ENCODE measurements at regions not wholly inside any gene's neighbourhood (a gene's known extent, or its start where the extent isn't known, plus 50 kb on each side); places are given as distances from the start of the nearest gene placed in this dataset.
A peak's percentile ranks its signal among the peaks of the same experiment; 100 is the strongest.
"Not testable (repeated sequence)": the region's sequence is repeated elsewhere in the genome, so short reads cannot be mapped to it uniquely, and the experiment has no call there.

GRCh38 chr1:181172082-181172481 lies 83.6 kb downstream of the IER5 start:
- no peak for DNase-seq (ENCODE audit: low read depth)

DNA sequence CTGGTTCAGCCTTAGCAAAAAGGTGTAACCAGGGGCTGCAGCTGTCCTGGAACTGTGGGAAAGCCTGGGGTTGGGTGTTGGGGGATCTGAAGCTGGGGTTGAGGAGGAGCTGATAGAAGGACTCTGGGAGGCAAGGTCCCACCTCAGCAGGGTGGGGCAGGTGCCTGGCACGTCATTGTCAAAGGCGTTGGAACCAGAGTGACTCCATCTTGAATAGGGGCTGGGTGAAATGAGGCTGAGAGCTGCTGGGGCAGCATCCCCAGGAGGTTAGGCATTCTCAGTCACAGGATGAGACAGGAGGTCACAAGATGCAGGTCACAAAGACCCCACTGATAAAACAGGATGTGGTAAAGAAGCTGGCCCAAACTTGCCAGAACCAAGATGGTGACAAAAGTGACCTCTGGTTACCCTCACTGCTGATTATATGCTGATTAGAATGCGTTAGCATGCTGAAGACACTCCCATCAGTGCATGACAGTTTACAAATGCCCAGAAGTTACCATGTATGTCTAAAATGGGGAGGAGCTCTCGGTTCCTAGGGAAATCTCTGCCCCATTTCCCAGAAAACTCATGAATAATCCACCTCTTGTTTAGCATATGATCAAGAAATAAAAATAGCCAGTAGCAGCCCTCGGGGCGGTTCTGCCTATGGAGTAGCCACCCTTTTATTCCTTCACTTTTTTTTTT lies 85.4 kb downstream of the IER5 start:
- no peak for DNase-seq (ENCODE audit: low read depth)

DNA sequence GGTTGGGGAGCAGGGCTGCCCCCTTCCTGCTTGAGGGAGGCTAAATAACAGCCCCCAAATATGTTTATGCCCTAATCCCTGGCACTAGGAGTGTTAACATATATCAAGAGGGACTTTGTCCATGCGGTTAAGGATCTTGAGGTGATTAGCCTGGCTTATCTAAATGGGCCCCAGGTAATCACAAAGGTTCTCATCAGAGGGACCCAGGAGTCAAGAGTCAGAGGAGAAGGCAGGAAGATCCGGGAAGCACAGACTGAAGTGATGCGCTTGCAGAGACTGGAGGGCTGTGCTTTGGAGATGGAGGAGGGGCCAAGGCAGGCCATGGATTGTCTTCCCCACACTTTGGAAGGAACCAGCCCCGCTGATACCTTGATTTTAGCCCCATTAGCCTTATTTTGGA lies 86.4 kb downstream of the IER5 start:
- no peak for DNase-seq (ENCODE audit: low read depth)

DNA sequence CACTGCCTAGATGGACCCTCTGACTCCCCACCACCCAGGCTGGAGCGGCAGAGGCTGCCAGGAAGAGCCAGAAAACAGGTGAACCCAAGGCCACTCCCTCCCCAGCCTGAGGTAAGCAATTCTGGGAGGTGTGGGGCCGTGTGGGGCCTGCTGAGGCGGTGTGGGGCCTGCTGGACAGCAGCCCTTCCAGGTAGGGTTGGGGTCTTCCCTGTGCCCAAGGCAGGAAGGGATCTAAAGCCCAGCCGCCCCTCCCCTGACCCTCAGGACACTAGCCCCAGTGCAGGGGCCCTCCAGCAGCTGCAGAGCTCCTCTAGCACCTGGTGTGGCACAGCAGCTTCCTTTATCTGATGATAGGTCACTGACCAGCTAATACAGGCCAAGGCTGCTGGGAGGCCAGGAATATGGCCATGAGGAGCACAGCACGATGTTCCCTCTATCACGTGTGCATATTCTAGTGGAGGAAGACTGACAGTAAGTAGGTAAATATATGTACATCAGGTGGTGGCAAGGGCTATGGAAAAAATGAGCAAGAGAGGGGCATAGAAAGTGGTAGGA lies 86.9 kb downstream of the IER5 start:
- no peak for DNase-seq (ENCODE audit: low read depth)

GRCh38 chr1:181175955-181176354 lies 87.5 kb downstream of the IER5 start:
- no peak for DNase-seq (ENCODE audit: low read depth)

DNA sequence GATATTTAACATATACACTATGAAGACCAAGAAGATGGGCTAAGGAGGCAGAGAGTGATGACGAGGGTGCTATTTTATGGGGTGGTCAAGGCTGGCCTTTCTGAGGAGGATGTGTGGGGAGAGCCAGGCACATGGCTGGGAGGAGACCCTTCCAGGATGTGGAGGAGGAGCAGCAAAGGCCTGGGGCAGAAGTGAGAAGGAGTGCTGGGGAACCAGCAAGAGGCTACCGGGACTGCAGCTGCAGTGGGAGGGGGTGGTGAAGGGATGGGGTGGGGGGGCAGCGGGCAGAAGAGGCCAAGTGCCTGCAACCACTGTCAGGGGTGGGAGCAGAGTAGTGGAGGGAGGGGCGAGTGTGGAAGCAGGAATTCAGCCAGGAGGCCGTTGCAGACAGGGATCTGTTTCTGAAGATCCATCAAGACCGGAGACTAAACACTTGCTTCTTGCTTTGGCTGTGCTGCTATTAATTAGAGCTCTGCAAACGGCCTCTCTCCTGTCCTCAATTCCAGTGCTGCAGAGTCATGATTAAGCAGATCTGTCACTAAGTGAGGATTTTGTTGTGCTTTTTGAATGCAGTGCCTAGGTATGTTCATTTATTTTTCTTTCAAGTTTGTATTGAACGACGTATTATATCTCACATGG lies 89.9 kb downstream of the IER5 start:
- DNase-seq (ENCODE audit: low read depth): no peak

- no peak for DNase-seq (ENCODE audit: low read depth)
Observed at GRCh38 chr1:181179279-181179986, 90.9 kb downstream of the IER5 start.

DNA sequence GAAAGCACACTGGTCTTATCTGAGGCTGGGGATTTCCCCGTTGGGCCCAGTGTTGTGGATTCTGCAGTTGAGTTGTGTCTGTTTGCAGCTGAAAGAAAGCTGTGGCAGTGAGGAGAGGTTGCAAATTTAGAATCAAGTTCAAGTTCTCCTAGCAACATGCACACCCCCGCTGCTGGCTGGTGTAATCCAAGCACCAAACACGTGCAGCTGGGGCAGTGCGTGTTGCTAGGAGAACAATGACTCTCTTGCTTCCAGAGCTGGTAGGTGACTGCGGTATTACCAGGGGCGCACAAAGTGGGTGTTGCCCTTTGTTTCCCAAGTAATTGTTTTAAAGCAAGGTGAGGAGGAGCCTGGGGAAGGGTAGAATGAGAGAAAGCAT lies 91.5 kb downstream of the IER5 start:
- DNase-seq (ENCODE audit: low read depth): peak; percentile 37

DNA sequence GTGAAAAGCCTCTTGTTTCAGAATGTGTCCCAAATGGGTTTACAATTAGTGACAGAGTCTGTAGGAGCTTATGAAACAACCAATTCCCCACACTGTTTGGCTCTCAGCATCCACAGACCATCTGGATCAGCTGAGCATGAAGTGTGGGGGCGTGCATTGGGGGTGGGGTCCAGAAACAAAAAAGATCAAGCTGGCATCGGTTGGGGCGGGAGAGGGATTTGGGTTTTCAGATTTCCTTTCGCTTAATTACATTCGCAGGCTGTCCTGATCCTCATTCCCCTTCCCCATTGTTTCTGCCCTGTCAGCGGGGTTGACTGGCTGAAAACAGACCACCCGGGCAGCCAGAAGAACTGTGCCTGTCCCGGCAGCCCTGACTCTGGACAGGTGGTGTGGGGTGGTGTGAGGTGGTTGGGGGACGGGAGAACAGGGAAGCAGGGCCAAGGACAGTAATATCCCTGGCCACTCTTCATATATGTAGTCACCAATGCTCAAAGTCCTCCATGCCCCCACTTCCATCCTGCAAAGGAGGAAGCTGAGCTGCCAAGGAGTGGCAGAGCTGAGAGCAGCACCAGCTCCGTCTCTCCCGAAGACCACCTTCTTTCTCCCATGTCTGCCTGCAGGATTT lies 92.0 kb downstream of the IER5 start:
- no peak for DNase-seq (ENCODE audit: low read depth)

GRCh38 chr1:181181792-181182585 lies 93.5 kb downstream of the IER5 start:
- DNase-seq (ENCODE audit: low read depth): no peak

DNA sequence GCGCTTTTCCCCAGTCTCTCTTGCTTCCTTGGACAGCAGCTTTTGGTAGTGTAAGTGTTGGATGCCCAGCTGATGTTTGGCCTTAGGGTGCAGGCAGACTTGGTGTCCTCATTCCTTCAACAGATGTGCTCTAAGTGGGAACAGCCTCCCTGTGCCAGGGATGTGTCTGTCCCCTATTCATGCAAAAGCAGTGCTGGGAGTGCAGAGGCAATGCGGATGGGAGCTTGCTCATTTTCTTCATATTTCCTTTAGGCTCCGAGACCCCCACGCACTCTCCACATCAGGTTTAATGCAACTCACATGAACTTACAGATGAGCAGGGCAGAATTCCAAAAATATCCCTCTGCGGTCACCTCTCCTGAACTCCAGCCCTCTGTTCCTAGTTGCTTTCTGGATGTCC lies 96.1 kb downstream of the IER5 start:
- DNase-seq (ENCODE audit: low read depth): no peak

DNA sequence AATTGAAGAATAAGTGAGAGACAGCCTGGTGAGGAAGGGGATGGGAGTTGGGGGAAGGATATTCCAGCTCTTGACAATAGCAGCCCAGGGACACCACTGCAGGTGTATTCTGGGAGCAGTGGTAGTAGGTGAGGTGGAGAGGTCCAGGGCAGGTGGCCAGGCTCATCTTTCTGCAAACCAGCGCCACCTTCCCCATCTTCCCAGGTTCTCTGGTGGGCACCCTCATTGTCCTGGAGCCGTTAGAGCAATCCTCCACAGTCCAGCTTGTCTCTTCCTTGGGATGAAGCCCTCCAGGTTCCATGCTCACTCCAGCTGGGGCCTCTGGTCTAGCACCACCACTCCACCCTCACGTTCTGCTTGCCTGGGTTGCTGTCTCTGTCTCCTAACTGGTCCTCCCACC lies 97.0 kb downstream of the IER5 start:
- no peak for DNase-seq (ENCODE audit: low read depth)

GRCh38 chr1:181186133-181186532 lies 97.6 kb downstream of the IER5 start:
- not testable (repeated sequence) for DNase-seq (ENCODE audit: low read depth)

GRCh38 chr1:181187337-181188126 lies 99.0 kb downstream of the IER5 start:
- DNase-seq (ENCODE audit: low read depth): no peak

GRCh38 chr1:181189245-181189644 lies 100.7 kb downstream of the IER5 start:
- no peak for DNase-seq (ENCODE audit: low read depth)

DNA sequence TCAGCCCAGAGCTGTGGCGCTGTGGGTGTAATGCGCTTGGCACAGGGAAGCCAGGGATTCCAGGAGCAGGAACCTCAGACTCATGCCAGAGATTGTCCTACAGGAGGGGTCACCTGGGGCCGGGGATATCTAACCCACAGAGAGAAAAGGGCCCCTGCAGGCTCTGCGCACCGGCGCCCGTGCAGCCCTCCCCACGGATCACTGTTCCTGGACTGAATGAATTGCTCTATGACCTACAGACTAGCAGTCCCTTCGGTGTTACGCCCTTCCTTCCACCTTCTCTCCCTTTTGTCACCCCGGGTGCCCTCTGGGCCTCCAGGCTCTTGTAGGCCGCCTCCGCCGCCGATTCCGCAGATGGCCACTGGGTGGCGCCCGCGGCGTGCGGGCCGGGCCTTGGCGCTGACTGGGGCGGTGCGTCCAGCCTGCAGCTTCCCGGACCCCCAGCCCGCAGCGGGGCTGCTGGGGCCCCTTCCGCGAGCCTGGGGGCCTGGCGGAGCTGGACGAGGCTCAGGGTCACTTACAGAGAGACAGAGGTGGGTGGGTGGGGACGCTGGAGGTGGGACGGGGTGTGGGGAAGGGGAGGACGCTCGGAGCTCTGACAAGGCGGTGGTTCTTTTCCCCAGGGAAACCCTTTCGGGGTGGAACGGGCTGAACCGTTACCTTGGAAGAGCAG lies 101.3 kb downstream of the IER5 start:
- DNase-seq (ENCODE audit: low read depth): no peak

- no peak for DNase-seq (ENCODE audit: low read depth)
Observed at GRCh38 chr1:181190364-181191035, 102.0 kb downstream of the IER5 start.

- DNase-seq (ENCODE audit: low read depth): no peak
Observed at GRCh38 chr1:181191494-181192040, 103.1 kb downstream of the IER5 start.

DNA sequence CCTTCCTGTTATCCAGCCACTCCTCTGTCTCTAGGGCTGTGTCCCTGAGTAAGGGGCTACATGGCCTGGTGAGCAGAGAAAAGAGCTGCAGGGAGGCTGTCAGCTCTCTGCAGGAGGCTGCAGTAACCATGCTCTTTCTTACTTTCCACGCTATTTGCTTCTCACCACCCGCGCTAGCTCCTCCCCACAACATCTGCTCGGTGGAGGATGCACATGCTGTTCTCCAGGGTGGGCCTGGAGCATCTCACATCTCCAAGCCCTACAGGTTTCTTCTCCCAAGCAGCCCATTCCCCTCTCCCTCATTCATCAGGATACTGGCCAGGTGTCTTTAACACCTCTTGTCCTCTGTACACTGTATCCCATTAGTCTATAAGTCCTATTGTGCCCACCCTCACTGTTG lies 103.8 kb downstream of the IER5 start:
- DNase-seq (ENCODE audit: low read depth): no peak
